ENCODE measurements at regions not wholly inside any gene's neighbourhood (a gene's known extent, or its start where the extent isn't known, plus 50 kb on each side); places are given as distances from the start of the nearest gene placed in this dataset.

GRCh38 chr13:72368031-72368430 is 359.4 kb downstream of the MZT1 start:
- TF ChIP-seq REST (IDR thresholded peaks at IDR 0.05; ENCODE audit: insufficient replicate concordance, low read depth) (no peak), POLR2AphosphoS5 (IDR thresholded peaks at IDR 0.05; ENCODE audit: low read depth) (no peak), CTCF (IDR thresholded peaks at IDR 0.05; ENCODE audit: insufficient read depth, low read length) (no peak), GABPA (IDR thresholded peaks at IDR 0.05; ENCODE audit: low read depth) (no peak)
